Panc1 (cell line): ENCODE measurements at regions not wholly inside any gene's neighbourhood (a gene's known extent, or its start where the extent isn't known, plus 50 kb on each side); places are given as distances from the start of the nearest gene placed in this dataset.

Experiments used
- ATAC-seq: fragments of 200-7000 bp; cut with Tn5 transposase; 2 replicates; pipeline ENCODE4 v1.9.1; 2020; ENCODE audit warnings: mild to moderate bottlenecking, moderate library complexity
- BruUV-seq: library from RNA; stranded (reverse); fragments of 400-500 nt; replicated peaks from 2 replicates; lab custom pipeline; 2021; lab: Mats Ljungman, UMichigan
- CTCF ChIA-PET: fragments of 300-600 bp; sonication (Branson Sonifier 250); formaldehyde crosslinking; loops from one replicate; lab custom pipeline; 2022; ENCODE audit warnings: antibody characterized with exemption; lab: Charles Lee
- POLR2A ChIA-PET: fragments of 300-600 bp; sonication (Branson Sonifier 250); formaldehyde crosslinking; loops from one replicate; lab custom pipeline; 2022; ENCODE audit warnings: antibody characterized with exemption; lab: Charles Lee
- DNase-seq: peaks from one replicate; pipeline ENCODE4 v3.0.0-alpha.2; 2010; ENCODE audit warnings: low read depth, low spot score
- H3K27ac ChIP-seq: 2 replicates; pipeline ENCODE4 v1.5.1; 2011; ENCODE audit warnings: mild to moderate bottlenecking, low read length, inconsistent platforms
- H3K27me3 ChIP-seq: fragments of 200-500 bp; sonication (Bioruptor generic); 2 replicates; pipeline ENCODE4 v1.6.0; 2014; ENCODE audit warnings: low read length, inconsistent platforms; ENCODE audit not compliant: control insufficient read depth, insufficient read depth
- H3K36me3 ChIP-seq: fragments of 200-500 bp; sonication (Bioruptor generic); 2 replicates; pipeline ENCODE4 v1.5.1; 2014; ENCODE audit warnings: inconsistent platforms, mild to moderate bottlenecking, low read length, moderate library complexity; ENCODE audit not compliant: control insufficient read depth, insufficient read depth
- H3K4me1 ChIP-seq: 2 replicates; pipeline ENCODE4 v1.5.1; 2011; ENCODE audit warnings: inconsistent platforms, mild to moderate bottlenecking, low read length, moderate library complexity; ENCODE audit not compliant: control insufficient read depth, insufficient read depth
- H3K4me3 ChIP-seq, 2 experiments: 2 replicates each; pipeline ENCODE4 v1.5.1; 2011 to 2012; ENCODE audit warnings: low read depth in 2 of 2, low read length in 2 of 2, mild to moderate bottlenecking in 2 of 2, inconsistent platforms in 1 of 2, moderate library complexity in 1 of 2
- H3K9me3 ChIP-seq: fragments of 200-500 bp; sonication (Bioruptor generic); 2 replicates; pipeline ENCODE4 v1.5.1; 2014; ENCODE audit warnings: low read depth, mild to moderate bottlenecking, inconsistent platforms, low read length, moderate library complexity; ENCODE audit not compliant: control insufficient read depth, insufficient read depth
- CTCF ChIP-seq: fragments of 450-650 bp; IDR thresholded peaks from 2 replicates; pipeline ENCODE4 v1.5.1; 2017; ENCODE audit warnings: mild to moderate bottlenecking
- POLR2AphosphoS5 ChIP-seq: IDR thresholded peaks from 2 replicates; pipeline ENCODE4 v1.6.1; 2012; ENCODE audit warnings: mild to moderate bottlenecking, low read depth, low read length, moderate library complexity
- REST ChIP-seq, 2 experiments: IDR thresholded peaks; 2 replicates each; pipeline ENCODE4 v1.6.1; 2011 to 2012; ENCODE audit warnings: low read depth in 2 of 2, control low read depth in 1 of 2, low read length in 1 of 2, mild to moderate bottlenecking in 1 of 2, moderate library complexity in 1 of 2; ENCODE audit not compliant: insufficient read depth in 1 of 2
- SIN3A ChIP-seq: IDR thresholded peaks from 2 replicates; pipeline ENCODE4 v1.6.1; 2012; ENCODE audit warnings: low read depth, mild to moderate bottlenecking, low read length, moderate library complexity, borderline replicate concordance; ENCODE audit not compliant: insufficient read depth
- TCF7L2 ChIP-seq: IDR thresholded peaks from 2 replicates; pipeline ENCODE4 v1.6.1; 2011; ENCODE audit warnings: mild to moderate bottlenecking, low read depth, low read length, inconsistent platforms
- in situ Hi-C: cut with HindIII; loops from 2 replicates; pipeline ENCODE4 v1.10.0; 2016; ENCODE audit warnings: low sequenced_read_pairs, low pct_unique_long_range_greater_than_20kb
- intact Hi-C: fragments of 100-400 bp; cut with micrococcal nuclease; formaldehyde crosslinking; loops from one replicate; pipeline ENCODE4 v1.10.0; 2022; ENCODE audit not compliant: unreplicated experiment

DNA sequence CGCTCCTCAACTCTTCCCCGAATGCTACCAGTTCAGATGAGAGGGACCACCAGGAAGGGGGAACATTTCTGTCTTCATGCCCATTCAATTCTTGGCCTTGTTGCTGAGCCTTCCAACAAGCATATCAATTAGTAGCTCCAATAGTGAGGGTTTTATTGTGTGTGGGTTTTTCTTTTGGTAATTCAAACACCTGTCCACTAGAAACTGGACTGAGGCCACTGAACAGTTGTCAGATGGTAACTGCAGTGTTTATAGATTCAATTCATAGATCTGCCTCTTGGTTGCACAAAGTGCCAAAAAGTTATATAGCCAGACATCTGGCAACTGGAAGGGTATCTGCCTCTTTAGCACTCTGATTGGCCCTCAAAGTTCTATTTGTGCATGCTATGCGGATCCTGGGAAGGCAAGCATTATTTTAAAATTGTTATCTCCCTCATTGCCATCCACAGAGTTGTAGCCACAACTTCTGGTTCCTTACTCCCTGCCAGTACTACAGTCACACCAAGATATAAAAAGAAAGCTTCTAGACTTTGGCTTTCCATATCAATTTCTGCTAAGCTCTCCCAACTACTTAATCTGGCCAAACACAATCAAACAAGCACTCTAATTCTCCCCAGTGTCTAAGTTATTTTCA, 83.3 kb upstream of the ZNF521 start:
- H3K9me3 ChIP-seq, result no peaks in the 10 kb centered on the region
- ChIA-PET POLR2A (no interaction called here), CTCF (no interaction called here)
- no peaks in the 10 kb centered on the region for H3K27me3 ChIP-seq
- TF ChIP-seq POLR2AphosphoS5, result no peak
- no peak for TF ChIP-seq CTCF
- TF ChIP-seq REST (IDR thresholded peaks at IDR 0.05; ENCODE audit: insufficient read depth in 1 of 2, low read depth in 2 of 2, low read length in 1 of 2), result no peak
- TF ChIP-seq TCF7L2, result no peak
- TF ChIP-seq SIN3A, result no peak
- BruUV-seq, result no TSS peak
- no peak overlapping the region for H3K4me3 ChIP-seq
- in situ Hi-C loops, result no loop called here
- ATAC-seq, result no peak
- H3K36me3 ChIP-seq, result no peaks in the 10 kb centered on the region
- no peak overlapping the region for H3K27ac ChIP-seq
- no peaks in the 10 kb centered on the region for H3K4me1 ChIP-seq
- DNase-seq, result no peak
- intact Hi-C loops, result no loop called here

DNA sequence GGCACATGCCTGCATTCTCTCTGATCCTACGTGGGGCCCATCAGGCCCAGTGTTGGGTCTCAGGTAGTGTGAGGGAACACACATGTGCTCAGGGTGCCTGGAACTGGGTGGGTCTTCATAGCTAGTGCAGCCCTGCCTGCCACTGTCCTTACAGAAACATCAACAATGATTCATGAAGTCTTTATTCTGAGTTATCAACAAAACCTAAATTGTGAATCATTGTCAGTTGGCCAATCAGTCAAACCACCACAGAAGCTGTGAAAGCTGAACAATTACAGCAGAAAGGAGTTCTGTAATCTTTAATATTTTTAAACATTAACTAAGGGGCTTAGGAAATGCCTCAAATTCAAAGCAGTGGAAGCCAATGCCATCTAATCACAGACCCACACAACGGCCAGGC, 82.8 kb upstream of the ZNF521 start:
- POLR2A ChIA-PET, result no interaction called here
- no peak for ATAC-seq
- in situ Hi-C loops (no loop called here), intact Hi-C loops (no loop called here)
- H3K27ac ChIP-seq, result no peak overlapping the region
- H3K4me1 ChIP-seq, result no peaks in the 10 kb centered on the region
- BruUV-seq, result no TSS peak
- no peak overlapping the region for H3K4me3 ChIP-seq
- H3K36me3 ChIP-seq, result no peaks in the 10 kb centered on the region
- no peaks in the 10 kb centered on the region for H3K27me3 ChIP-seq
- no peak for DNase-seq
- CTCF ChIA-PET, result no interaction called here
- no peaks in the 10 kb centered on the region for H3K9me3 ChIP-seq
- TF ChIP-seq POLR2AphosphoS5, result no peak
- TF ChIP-seq REST (IDR thresholded peaks at IDR 0.05; ENCODE audit: insufficient read depth in 1 of 2, low read depth in 2 of 2, low read length in 1 of 2), result no peak
